MM.1S (cell line): ENCODE measurements at regions not wholly inside any gene's neighbourhood (a gene's known extent, or its start where the extent isn't known, plus 50 kb on each side); places are given as distances from the start of the nearest gene placed in this dataset.

Experiments
- DNase-seq: peaks from one replicate; pipeline ENCODE4 v3.0.0-alpha.2; 2015
- H2AFZ ChIP-seq: fragments of 300-600 bp; sonication (generic); 2 replicates; pipeline ENCODE4 v1.6.0; 2016; ENCODE audit warnings: antibody characterized with exemption, low read length
- H3F3A ChIP-seq: fragments of 300-600 bp; sonication (generic); 2 replicates; pipeline ENCODE4 v1.6.1; 2016; ENCODE audit warnings: mild to moderate bottlenecking, antibody characterized with exemption, low read length, moderate library complexity, mixed read lengths; ENCODE audit not compliant: insufficient read depth
- H3K27ac ChIP-seq: fragments of 300-600 bp; sonication (generic); 2 replicates; pipeline ENCODE4 v1.5.1; 2016; ENCODE audit warnings: mild to moderate bottlenecking, low read length
- H3K27me3 ChIP-seq: fragments of 300-600 bp; sonication (generic); replicated peaks from 2 replicates; pipeline ENCODE4 v1.6.0; 2016; ENCODE audit warnings: low read length; ENCODE audit not compliant: insufficient read depth
- H3K36me3 ChIP-seq: fragments of 300-600 bp; sonication (generic); replicated peaks from 2 replicates; pipeline ENCODE4 v1.6.1; 2016; ENCODE audit warnings: mild to moderate bottlenecking, low read length, mixed read lengths; ENCODE audit not compliant: insufficient read depth
- H3K4me1 ChIP-seq: fragments of 300-600 bp; sonication (generic); 2 replicates; pipeline ENCODE4 v1.6.1; 2016; ENCODE audit warnings: low read length, mixed read lengths
- H3K4me2 ChIP-seq: fragments of 300-600 bp; sonication (generic); 2 replicates; pipeline ENCODE4 v1.6.0; 2016; ENCODE audit warnings: low read depth, low read length
- H3K4me3 ChIP-seq: fragments of 300-600 bp; sonication (generic); 2 replicates; pipeline ENCODE4 v1.5.1; 2016; ENCODE audit warnings: low read length, mixed read lengths
- H3K79me2 ChIP-seq: fragments of 300-600 bp; sonication (generic); 2 replicates; pipeline ENCODE4 v1.6.1; 2016; ENCODE audit warnings: mixed run types, low read length, mixed read lengths
- H3K9ac ChIP-seq: fragments of 300-600 bp; sonication (generic); 2 replicates; pipeline ENCODE4 v1.6.1; 2016; ENCODE audit warnings: low read length, mixed read lengths
- H3K9me2 ChIP-seq: fragments of 300-600 bp; sonication (generic); replicated peaks from 2 replicates; pipeline ENCODE4 v1.6.1; 2016; ENCODE audit warnings: mild to moderate bottlenecking, low read length, mixed read lengths; ENCODE audit not compliant: insufficient read depth
- H3K9me3 ChIP-seq: fragments of 300-600 bp; sonication (generic); replicated peaks from 2 replicates; pipeline ENCODE4 v1.6.1; 2016; ENCODE audit warnings: mild to moderate bottlenecking, low read length, mixed read lengths; ENCODE audit not compliant: insufficient read depth
- H4K20me1 ChIP-seq: fragments of 300-600 bp; sonication (generic); 2 replicates; pipeline ENCODE4 v1.6.1; 2016; ENCODE audit warnings: mild to moderate bottlenecking, low read length, moderate library complexity, mixed read lengths; ENCODE audit not compliant: insufficient read depth
- CTCF ChIP-seq: fragments of 300-600 bp; sonication (generic); IDR thresholded peaks from 2 replicates; pipeline ENCODE4 v1.5.1; 2016; ENCODE audit warnings: antibody characterized with exemption, low read length, mixed read lengths
- EZH2 ChIP-seq: fragments of 300-600 bp; sonication (generic); optimal IDR thresholded peaks from 2 replicates; pipeline ENCODE3; 2017; ENCODE audit warnings: low read depth, mild to moderate bottlenecking, antibody characterized with exemption, low read length, mixed read lengths
- EZH2phosphoT487 ChIP-seq: fragments of 300-600 bp; sonication (generic); IDR thresholded peaks from 2 replicates; pipeline ENCODE4 v1.6.1; 2018; ENCODE audit warnings: antibody characterized with exemption, low read length

GRCh38 chr4:64497491-64497890 is 88.2 kb upstream of the TECRL start:
- H3K27me3 ChIP-seq: no peaks in the 10 kb centered on the region

GRCh38 chr4:64495946-64496345 is 86.7 kb upstream of the TECRL start:
- Histone ChIP-seq H3K9me2 (no peaks in the 10 kb centered on the region), H3K4me2 (no peak overlapping the region), H4K20me1 (no peaks in the 10 kb centered on the region), H2AFZ (no peak overlapping the region), H3K4me3 (no peak overlapping the region), H3K27ac (no peak overlapping the region), H3K27me3 (no peaks in the 10 kb centered on the region), H3K36me3 (no peaks in the 10 kb centered on the region), H3K9ac (no peak overlapping the region), H3F3A (no peaks in the 10 kb centered on the region), H3K79me2 (no peaks in the 10 kb centered on the region), H3K9me3 (no peaks in the 10 kb centered on the region), H3K4me1 (no peaks in the 10 kb centered on the region)
- DNase-seq: no peak
- no peak for TF ChIP-seq CTCF
- TF ChIP-seq EZH2: no peak
- no peak for TF ChIP-seq EZH2phosphoT487

More at GRCh38 chr4:64497491-64497890, 88.2 kb upstream of the TECRL start:
- TF ChIP-seq EZH2phosphoT487 (no peak), CTCF (no peak), EZH2 (no peak)
- no peak overlapping the region for H3K4me3 ChIP-seq
- DNase-seq: no peak
- no peaks in the 10 kb centered on the region for H3K9me3 ChIP-seq
- no peaks in the 10 kb centered on the region for H3F3A ChIP-seq
- H3K4me2 ChIP-seq: no peak overlapping the region
- no peaks in the 10 kb centered on the region for H3K4me1 ChIP-seq
- H3K79me2 ChIP-seq: no peaks in the 10 kb centered on the region
- H3K36me3 ChIP-seq: no peaks in the 10 kb centered on the region
- H4K20me1 ChIP-seq: no peaks in the 10 kb centered on the region
- no peak overlapping the region for H3K9ac ChIP-seq
- no peaks in the 10 kb centered on the region for H3K9me2 ChIP-seq
- no peak overlapping the region for H2AFZ ChIP-seq
- H3K27ac ChIP-seq: no peak overlapping the region

- no peaks in the 10 kb centered on the region for H3K9me2 ChIP-seq
- no peak overlapping the region for H3K4me3 ChIP-seq
- no peaks in the 10 kb centered on the region for H3K36me3 ChIP-seq
- no peaks in the 10 kb centered on the region for H3K9me3 ChIP-seq
- no peak overlapping the region for H3K27ac ChIP-seq
- no peak overlapping the region for H2AFZ ChIP-seq
- no peaks in the 10 kb centered on the region for H3K27me3 ChIP-seq
- H3K79me2 ChIP-seq: no peaks in the 10 kb centered on the region
- TF ChIP-seq EZH2: no peak
- TF ChIP-seq EZH2phosphoT487: no peak
- no peak for TF ChIP-seq CTCF
- H3K9ac ChIP-seq: no peak overlapping the region
- H3F3A ChIP-seq: no peaks in the 10 kb centered on the region
- no peak overlapping the region for H3K4me2 ChIP-seq
- H4K20me1 ChIP-seq: no peaks in the 10 kb centered on the region
- H3K4me1 ChIP-seq: no peaks in the 10 kb centered on the region
- DNase-seq: no peak
Measured at GRCh38 chr4:64489628-64490027, 80.4 kb upstream of the TECRL start.
